Fibroblast of lung (primary cell): ENCODE measurements at regions not wholly inside any gene's neighbourhood (a gene's known extent, or its start where the extent isn't known, plus 50 kb on each side); places are given as distances from the start of the nearest gene placed in this dataset.

Experiments used
- CTCF ChIP-seq, 2 donors: IDR thresholded peaks in 1 of 2; conservative IDR thresholded peaks in 1 of 2; 1 replicate in 1 of 2; 2 replicates in 1 of 2; pipeline ENCODE4 v1.5.1; 2011 to 2012; ENCODE audit warnings: low read length in 2 of 2, control low read depth in 1 of 2, inconsistent platforms in 1 of 2, low read depth in 1 of 2, mild to moderate bottlenecking in 1 of 2
- EZH2 ChIP-seq: IDR thresholded peaks from 2 replicates; pipeline ENCODE4 v1.5.1; 2012; ENCODE audit warnings: low read length, control low read depth, mild to moderate bottlenecking; ENCODE audit errors: missing control alignments

- TF ChIP-seq CTCF (conservative IDR thresholded peaks at IDR 0.05 in 1 of 2, IDR thresholded peaks at IDR 0.05 in 1 of 2; ENCODE audit: low read depth in 1 of 2, low read length in 2 of 2), result no peak
- TF ChIP-seq EZH2, result no peak
Measured at GRCh38 chr5:58149345-58149744, 310.5 kb downstream of the PLK2 start.
